ENCODE measurements at regions not wholly inside any gene's neighbourhood (a gene's known extent, or its start where the extent isn't known, plus 50 kb on each side); places are given as distances from the start of the nearest gene placed in this dataset.

DNA sequence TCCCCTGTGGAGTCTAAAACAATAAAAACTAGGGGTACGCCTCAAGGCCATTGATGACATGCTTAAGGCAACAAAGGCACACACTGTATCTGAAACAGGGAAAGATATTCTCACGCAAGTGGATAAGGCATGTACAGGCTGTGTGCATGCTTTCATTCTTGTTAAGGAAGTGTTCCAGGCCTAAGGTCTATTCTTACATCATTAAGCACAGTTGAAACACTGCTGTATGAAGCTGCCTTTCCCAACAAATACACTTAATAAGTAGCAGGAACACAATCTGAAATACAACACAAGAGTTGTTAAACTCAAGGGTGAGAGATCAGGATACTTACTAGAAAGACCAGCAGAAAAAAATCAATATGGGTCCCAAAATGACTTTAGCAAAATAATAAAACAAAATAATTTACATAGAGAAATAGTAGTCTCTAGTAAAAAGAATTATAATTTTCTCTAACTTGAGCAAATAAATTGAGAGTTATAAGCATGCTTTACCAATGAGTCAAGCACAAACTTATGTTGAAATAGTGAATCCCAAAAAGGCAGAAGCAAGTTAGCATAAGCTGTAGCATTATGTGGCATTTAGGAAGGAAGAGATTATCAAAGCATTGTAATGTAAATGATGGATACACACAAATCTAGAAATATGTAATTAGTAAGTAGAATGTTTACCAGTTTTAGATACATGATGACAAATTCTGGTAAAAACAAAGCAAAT lies 796.9 kb downstream of the SLITRK1 start:
- no peak for TF ChIP-seq SUZ12 (IDR thresholded peaks at IDR 0.05)
- TF ChIP-seq HDGF (IDR thresholded peaks at IDR 0.05; ENCODE audit: borderline replicate concordance), result no peak
- TF ChIP-seq NFRKB (IDR thresholded peaks at IDR 0.05), result no peak
- no peak for TF ChIP-seq FOXK2 (IDR thresholded peaks at IDR 0.05)
- TF ChIP-seq ARNT (IDR thresholded peaks at IDR 0.05), result no peak
- no peak for TF ChIP-seq FOXA1 (IDR thresholded peaks at IDR 0.05)
